ENCODE measurements at regions not wholly inside any gene's neighbourhood (a gene's known extent, or its start where the extent isn't known, plus 50 kb on each side); places are given as distances from the start of the nearest gene placed in this dataset.

GRCh38 chr14:31967669-31967975 is 109.5 kb upstream of the ARHGAP5 start:
- DNase-seq (ENCODE audit: low read depth), result no peak
- H3K4me3 ChIP-seq (ENCODE audit: low read depth, low read length), result no peak overlapping the region
- TF ChIP-seq CTCF (IDR thresholded peaks at IDR 0.05; ENCODE audit: insufficient read depth, low read length), result no peak

- H3K4me3 ChIP-seq (ENCODE audit: low read depth, low read length), result no peak overlapping the region
- TF ChIP-seq CTCF (IDR thresholded peaks at IDR 0.05; ENCODE audit: insufficient read depth, low read length), result no peak
- DNase-seq (ENCODE audit: low read depth), result peak; percentile 31
Measured at GRCh38 chr14:31968107-31968810, 108.8 kb upstream of the ARHGAP5 start.

GRCh38 chr14:31968956-31969698 is 108.0 kb upstream of the ARHGAP5 start:
- no peak overlapping the region for H3K4me3 ChIP-seq (ENCODE audit: low read depth, low read length)
- TF ChIP-seq CTCF (IDR thresholded peaks at IDR 0.05; ENCODE audit: insufficient read depth, low read length), result no peak
- DNase-seq (ENCODE audit: low read depth), result no peak

- TF ChIP-seq CTCF (IDR thresholded peaks at IDR 0.05; ENCODE audit: insufficient read depth, low read length), result no peak
- DNase-seq (ENCODE audit: low read depth), result no peak
- no peak overlapping the region for H3K4me3 ChIP-seq (ENCODE audit: low read depth, low read length)
Measured at GRCh38 chr14:31969699-31970240, 107.3 kb upstream of the ARHGAP5 start.

GRCh38 chr14:31970744-31971143 is 106.4 kb upstream of the ARHGAP5 start:
- no peak overlapping the region for H3K4me3 ChIP-seq (ENCODE audit: low read depth, low read length)
- no peak for DNase-seq (ENCODE audit: low read depth)

GRCh38 chr14:31971612-31972011 is 105.5 kb upstream of the ARHGAP5 start:
- no peak for TF ChIP-seq CTCF (IDR thresholded peaks at IDR 0.05; ENCODE audit: insufficient read depth, low read length)
- DNase-seq (ENCODE audit: low read depth), result no peak
- no peak overlapping the region for H3K4me3 ChIP-seq (ENCODE audit: low read depth, low read length)

More at GRCh38 chr14:31970744-31971143, 106.4 kb upstream of the ARHGAP5 start:
- TF ChIP-seq CTCF (IDR thresholded peaks at IDR 0.05; ENCODE audit: insufficient read depth, low read length), result no peak
